AG09319 (cell line): ENCODE measurements at regions not wholly inside any gene's neighbourhood (a gene's known extent, or its start where the extent isn't known, plus 50 kb on each side); places are given as distances from the start of the nearest gene placed in this dataset.

Source experiments
- DNase-seq: peaks from one replicate; pipeline ENCODE4 v3.0.0-alpha.2; 2010; ENCODE audit warnings: low read depth; ENCODE audit errors: extremely low read depth
- CTCF ChIP-seq: IDR thresholded peaks from 2 replicates; pipeline ENCODE4 v1.5.1; 2011; ENCODE audit warnings: low read depth, mild to moderate bottlenecking, inconsistent platforms, low read length, moderate library complexity

- TF ChIP-seq CTCF, result no peak
- DNase-seq, result no peak
Measured at GRCh38 chr2:126403039-126403628, 252.8 kb upstream of the GYPC start.

- no peak for DNase-seq
- no peak for TF ChIP-seq CTCF
Measured at GRCh38 chr2:126406267-126406666, 249.7 kb upstream of the GYPC start.

GRCh38 chr2:126408671-126409070 is 247.3 kb upstream of the GYPC start:
- no peak for TF ChIP-seq CTCF
- no peak for DNase-seq

GRCh38 chr2:126409850-126410249 is 246.1 kb upstream of the GYPC start:
- TF ChIP-seq CTCF, result no peak
- DNase-seq, result no peak

GRCh38 chr2:126413079-126413478 is 242.9 kb upstream of the GYPC start:
- TF ChIP-seq CTCF, result no peak
- no peak for DNase-seq

- no peak for TF ChIP-seq CTCF
- no peak for DNase-seq
Measured at GRCh38 chr2:126419403-126419802, 236.6 kb upstream of the GYPC start.

- no peak for TF ChIP-seq CTCF
- DNase-seq, result no peak
Measured at GRCh38 chr2:126425943-126426342, 230.0 kb upstream of the GYPC start.
